ENCODE measurements at regions not wholly inside any gene's neighbourhood (a gene's known extent, or its start where the extent isn't known, plus 50 kb on each side); places are given as distances from the start of the nearest gene placed in this dataset.
A peak's percentile ranks its signal among the peaks of the same experiment; 100 is the strongest.

DNA sequence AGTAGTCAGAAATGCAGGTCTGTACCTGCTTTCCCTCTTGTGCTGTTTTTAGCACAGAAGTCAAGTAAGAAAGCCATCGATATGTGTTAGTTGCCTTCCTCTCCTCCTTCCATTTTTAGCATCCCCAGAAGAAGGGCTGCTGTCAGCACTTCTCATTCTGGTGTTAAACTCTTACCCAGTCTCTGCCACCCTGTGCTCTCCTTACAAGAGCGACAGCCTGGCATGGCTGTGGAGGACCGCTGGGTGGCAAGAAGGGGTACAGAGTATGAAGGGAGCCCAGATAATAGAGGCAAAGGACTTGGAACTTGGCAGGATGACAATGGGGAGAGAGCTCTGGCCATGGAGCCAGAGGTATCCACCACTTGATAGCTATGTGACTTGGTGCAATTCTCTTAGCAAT lies 103.5 kb downstream of the RPS24 start:
- Histone ChIP-seq H3K27ac (ENCODE audit: low read depth in 1 of 2, low read length in 1 of 2) (no peak overlapping the region), H3K36me3 (ENCODE audit: control insufficient read depth in 4 of 4, insufficient read depth in 4 of 4, low read length in 4 of 4) (no peaks in the 10 kb centered on the region), H3K4me3 (no peak overlapping the region), H3K9me3 (ENCODE audit: control insufficient read depth in 4 of 4, insufficient read depth in 3 of 4, low read length in 3 of 4) (no peaks in the 10 kb centered on the region), H3K4me1 (ENCODE audit: control insufficient read depth in 5 of 5, insufficient read depth in 5 of 5, low read length in 5 of 5) (peaks cover 0 to 7% (median 1%) of the 10 kb centered on the region in 5 donors), H3K9ac (ENCODE audit: insufficient read depth in 1 of 2, low read length in 2 of 2) (no peak overlapping the region), H3K27me3 (ENCODE audit: control insufficient read depth in 3 of 3, insufficient read depth in 3 of 3, low read length in 2 of 3) (no peaks in the 10 kb centered on the region)
- WGBS, 2 donors, result 87 to 89% methylated on average over 3 of the region's 3 CpGs
- TF ChIP-seq, protein P1, sequence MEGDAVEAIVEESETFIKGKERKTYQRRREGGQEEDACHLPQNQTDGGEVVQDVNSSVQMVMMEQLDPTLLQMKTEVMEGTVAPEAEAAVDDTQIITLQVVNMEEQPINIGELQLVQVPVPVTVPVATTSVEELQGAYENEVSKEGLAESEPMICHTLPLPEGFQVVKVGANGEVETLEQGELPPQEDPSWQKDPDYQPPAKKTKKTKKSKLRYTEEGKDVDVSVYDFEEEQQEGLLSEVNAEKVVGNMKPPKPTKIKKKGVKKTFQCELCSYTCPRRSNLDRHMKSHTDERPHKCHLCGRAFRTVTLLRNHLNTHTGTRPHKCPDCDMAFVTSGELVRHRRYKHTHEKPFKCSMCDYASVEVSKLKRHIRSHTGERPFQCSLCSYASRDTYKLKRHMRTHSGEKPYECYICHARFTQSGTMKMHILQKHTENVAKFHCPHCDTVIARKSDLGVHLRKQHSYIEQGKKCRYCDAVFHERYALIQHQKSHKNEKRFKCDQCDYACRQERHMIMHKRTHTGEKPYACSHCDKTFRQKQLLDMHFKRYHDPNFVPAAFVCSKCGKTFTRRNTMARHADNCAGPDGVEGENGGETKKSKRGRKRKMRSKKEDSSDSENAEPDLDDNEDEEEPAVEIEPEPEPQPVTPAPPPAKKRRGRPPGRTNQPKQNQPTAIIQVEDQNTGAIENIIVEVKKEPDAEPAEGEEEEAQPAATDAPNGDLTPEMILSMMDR (IDR thresholded peaks at IDR 0.05; ENCODE audit: control extremely low read depth, extremely low read depth), result no peak
- DNase-seq (no peak), ATAC-seq (ENCODE audit: insufficient read depth, low FRiP score) (no peak)

DNA sequence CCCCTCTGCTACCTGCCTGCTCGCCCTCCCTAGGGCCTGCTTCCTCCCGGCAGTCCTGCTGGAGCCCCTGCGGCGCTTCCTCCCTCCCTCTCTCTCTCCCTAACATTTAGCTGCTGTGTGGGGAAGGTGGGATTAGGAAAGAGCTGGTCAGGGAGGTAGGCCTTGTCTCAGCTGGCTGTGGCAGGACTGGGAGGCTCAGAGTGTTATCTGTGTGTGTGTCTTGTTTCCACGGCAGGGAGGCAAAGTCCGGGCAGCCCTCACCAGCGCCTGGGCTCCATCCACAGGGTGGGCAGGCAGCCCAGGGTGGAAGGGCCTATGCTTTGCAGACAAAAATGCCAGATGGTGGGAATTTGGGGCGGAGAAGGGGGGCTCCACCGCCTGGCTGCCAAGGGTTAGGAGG lies 105.7 kb downstream of the RPS24 start:
- ATAC-seq (ENCODE audit: insufficient read depth, low FRiP score), result no peak
- TF ChIP-seq, protein P1 (IDR thresholded peaks at IDR 0.05; ENCODE audit: control extremely low read depth, extremely low read depth), result no peak
- Histone ChIP-seq H3K4me3 (no peak overlapping the region), H3K27ac (ENCODE audit: low read depth in 1 of 2, low read length in 1 of 2) (no peak overlapping the region), H3K9ac (ENCODE audit: insufficient read depth in 1 of 2, low read length in 2 of 2) (no peak overlapping the region), H3K9me3 (ENCODE audit: control insufficient read depth in 4 of 4, insufficient read depth in 3 of 4, low read length in 3 of 4) (no peaks in the 10 kb centered on the region), H3K4me1 (ENCODE audit: control insufficient read depth in 5 of 5, insufficient read depth in 5 of 5, low read length in 5 of 5) (peaks cover 0 to 7% (median 1%) of the 10 kb centered on the region in 5 donors), H3K27me3 (ENCODE audit: control insufficient read depth in 3 of 3, insufficient read depth in 3 of 3, low read length in 2 of 3) (no peaks in the 10 kb centered on the region), H3K36me3 (ENCODE audit: control insufficient read depth in 4 of 4, insufficient read depth in 4 of 4, low read length in 4 of 4) (no peaks in the 10 kb centered on the region)
- peak; percentile 37 to 47 (median 42) for DNase-seq
- 82 to 89% methylated on average over 9 of the region's 9 CpGs for WGBS, 2 donors

DNA sequence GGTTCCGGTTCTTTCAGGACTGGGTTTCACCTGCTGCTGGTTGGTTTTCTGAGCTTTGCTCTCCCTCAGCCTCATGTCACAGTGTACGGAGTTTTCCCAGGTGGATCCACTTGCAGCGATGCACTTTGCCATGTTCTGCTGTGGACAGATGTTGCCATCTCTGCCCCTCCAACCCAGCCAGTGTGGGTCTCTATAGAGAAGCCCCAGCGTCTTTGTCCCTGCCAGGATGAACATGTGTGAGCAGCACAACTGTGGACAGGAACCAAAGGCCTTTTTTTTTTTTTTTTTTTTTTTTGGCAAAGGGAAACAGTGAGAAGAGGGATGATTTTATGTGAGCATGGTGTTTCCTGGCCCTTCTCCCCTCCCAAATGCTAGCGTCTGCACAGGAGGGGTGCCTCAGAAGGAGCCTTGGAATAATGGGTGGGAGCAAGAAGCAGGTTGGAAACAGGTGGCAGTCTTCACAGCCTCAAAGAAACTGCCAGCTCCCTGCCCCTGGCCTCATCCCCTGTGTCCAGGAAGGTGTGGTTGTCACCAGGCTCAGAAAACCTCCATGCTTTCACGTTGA lies 106.5 kb downstream of the RPS24 start:
- no peak overlapping the region for H3K4me3 ChIP-seq
- DNase-seq (peak in 1 of 3 donors; percentile 12), ATAC-seq (ENCODE audit: insufficient read depth, low FRiP score) (no peak)
- H3K36me3 ChIP-seq (ENCODE audit: control insufficient read depth in 4 of 4, insufficient read depth in 4 of 4, low read length in 4 of 4), result no peaks in the 10 kb centered on the region
- H3K27me3 ChIP-seq (ENCODE audit: control insufficient read depth in 3 of 3, insufficient read depth in 3 of 3, low read length in 2 of 3), result no peaks in the 10 kb centered on the region
- H3K27ac ChIP-seq (ENCODE audit: low read depth in 1 of 2, low read length in 1 of 2), result no peak overlapping the region
- 74 to 85% methylated on average over 6 of the region's 6 CpGs for WGBS, 2 donors
- no peak overlapping the region for H3K9ac ChIP-seq (ENCODE audit: insufficient read depth in 1 of 2, low read length in 2 of 2)
- H3K4me1 ChIP-seq (ENCODE audit: control insufficient read depth in 5 of 5, insufficient read depth in 5 of 5, low read length in 5 of 5), result peaks cover 0 to 7% (median 1%) of the 10 kb centered on the region in 5 donors
- peaks cover 0 to 3% (median 0%) of the 10 kb centered on the region in 4 donors for H3K9me3 ChIP-seq (ENCODE audit: control insufficient read depth in 4 of 4, insufficient read depth in 3 of 4, low read length in 3 of 4)
- TF ChIP-seq, protein P1 (IDR thresholded peaks at IDR 0.05; ENCODE audit: control extremely low read depth, extremely low read depth), result no peak

DNA sequence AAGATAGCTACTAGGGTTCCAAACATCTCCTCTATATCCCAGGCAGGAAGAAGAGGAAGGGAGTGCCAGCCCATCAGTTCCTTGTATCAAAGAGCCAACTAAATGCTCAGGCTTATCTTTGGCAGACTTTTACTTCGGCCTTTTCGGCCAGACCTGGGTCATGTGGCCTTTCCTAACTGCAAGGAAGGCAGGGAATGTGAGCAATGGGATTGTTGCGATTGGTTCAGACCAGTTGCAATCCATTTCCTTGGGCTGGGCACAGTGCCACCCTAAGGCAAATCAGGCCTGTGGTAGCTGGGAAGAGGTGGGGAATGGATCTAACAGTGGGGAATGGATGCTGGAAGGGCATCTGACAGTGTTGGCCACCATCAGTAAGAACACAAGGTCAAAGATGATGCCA lies 109.9 kb downstream of the RPS24 start:
- WGBS, 2 donors, result 84 to 87% methylated on average over 3 of the region's 3 CpGs
- ATAC-seq (ENCODE audit: insufficient read depth, low FRiP score), result no peak
- Histone ChIP-seq H3K27ac (ENCODE audit: low read depth in 1 of 2, low read length in 1 of 2) (no peak overlapping the region), H3K4me3 (no peak overlapping the region), H3K27me3 (ENCODE audit: control insufficient read depth in 3 of 3, insufficient read depth in 3 of 3, low read length in 2 of 3) (no peaks in the 10 kb centered on the region), H3K36me3 (ENCODE audit: control insufficient read depth in 4 of 4, insufficient read depth in 4 of 4, low read length in 4 of 4) (no peaks in the 10 kb centered on the region), H3K4me1 (ENCODE audit: control insufficient read depth in 5 of 5, insufficient read depth in 5 of 5, low read length in 5 of 5) (peaks cover 0 to 7% (median 1%) of the 10 kb centered on the region in 5 donors), H3K9ac (ENCODE audit: insufficient read depth in 1 of 2, low read length in 2 of 2) (no peak overlapping the region), H3K9me3 (ENCODE audit: control insufficient read depth in 4 of 4, insufficient read depth in 3 of 4, low read length in 3 of 4) (peaks cover 0 to 3% (median 0%) of the 10 kb centered on the region in 4 donors)
- TF ChIP-seq, protein P1 (IDR thresholded peaks at IDR 0.05; ENCODE audit: control extremely low read depth, extremely low read depth), result no peak
- DNase-seq, result no peak

Measured in lung (tissue), 11 donors.